HG02642 (cell line): ENCODE measurements at regions not wholly inside any gene's neighbourhood (a gene's known extent, or its start where the extent isn't known, plus 50 kb on each side); places are given as distances from the start of the nearest gene placed in this dataset.

Experiments used
- ATAC-seq: cut with Tn5 transposase; IDR thresholded peaks from one replicate; pipeline ENCODE4 v1.9.1; 2021; ENCODE audit warnings: mild to moderate bottlenecking; ENCODE audit not compliant: unreplicated experiment, poor library complexity

- no peak for ATAC-seq
Observed at GRCh38 chr1:221328371-221328770, 413.5 kb downstream of the DUSP10 start.

DNA sequence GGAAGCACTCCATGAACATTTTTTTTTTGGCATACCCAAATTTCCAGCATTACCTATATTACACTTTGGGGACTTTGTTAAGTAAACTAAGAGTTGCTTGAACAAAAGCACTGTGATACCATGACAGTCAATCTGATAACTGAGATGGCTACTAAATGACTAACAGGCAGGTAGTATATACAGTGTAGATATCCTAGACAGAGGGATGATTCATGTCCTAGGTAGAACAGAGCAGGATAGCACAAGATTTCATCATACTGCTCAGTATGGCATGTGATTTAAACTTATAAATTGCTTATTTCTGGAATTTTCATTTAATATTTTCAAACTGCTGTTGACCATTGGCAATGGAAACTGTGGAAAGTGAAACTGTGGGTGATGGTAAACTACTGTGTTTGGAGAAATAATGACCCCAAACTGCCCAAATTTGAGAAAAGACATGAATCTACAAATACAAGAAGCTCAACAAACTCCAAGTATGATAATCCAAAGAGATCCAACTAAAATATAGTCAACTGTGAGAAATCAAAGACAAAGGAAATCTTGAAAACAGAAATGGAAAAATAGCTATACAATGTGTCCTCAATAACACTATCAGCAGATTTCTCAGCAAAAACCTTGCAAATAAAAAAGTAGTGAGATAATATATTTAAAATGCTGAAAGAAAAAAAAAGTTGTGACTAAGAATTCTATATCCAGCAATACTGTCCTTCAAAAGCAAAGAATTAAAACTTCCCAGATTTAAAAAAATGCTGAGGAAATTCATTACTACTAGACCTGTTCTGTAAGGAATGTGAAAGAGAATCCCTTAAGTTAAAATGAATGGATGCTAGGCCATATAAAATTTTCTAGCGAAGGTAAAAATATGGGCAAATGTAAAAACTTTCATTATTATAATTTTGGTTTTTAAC lies 410.4 kb downstream of the DUSP10 start:
- ATAC-seq = no peak

GRCh38 chr1:221334062-221334461 lies 407.8 kb downstream of the DUSP10 start:
- ATAC-seq = no peak

- ATAC-seq = no peak
Observed at GRCh38 chr1:221335161-221336101, 406.5 kb downstream of the DUSP10 start.

DNA sequence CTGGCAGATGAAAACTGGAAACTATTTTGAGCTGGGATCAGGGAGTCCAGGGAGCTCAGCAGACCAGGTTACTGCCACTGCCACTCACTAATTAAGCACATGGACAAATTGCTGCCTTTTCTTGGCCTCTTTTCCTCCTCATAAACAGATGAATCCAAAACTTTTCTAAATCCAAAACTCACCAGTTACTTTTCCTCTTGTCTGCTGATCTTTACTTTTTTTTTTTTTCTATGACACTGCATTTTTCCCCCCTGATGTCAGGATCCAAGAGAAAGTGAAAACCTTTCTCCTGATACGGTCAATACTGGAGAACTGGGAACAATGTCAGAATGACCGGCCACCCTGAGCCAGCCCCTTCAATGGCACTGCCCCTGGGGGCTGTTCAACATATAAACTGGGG lies 405.8 kb downstream of the DUSP10 start:
- no peak for ATAC-seq

GRCh38 chr1:221337106-221337505 lies 404.8 kb downstream of the DUSP10 start:
- ATAC-seq = no peak

DNA sequence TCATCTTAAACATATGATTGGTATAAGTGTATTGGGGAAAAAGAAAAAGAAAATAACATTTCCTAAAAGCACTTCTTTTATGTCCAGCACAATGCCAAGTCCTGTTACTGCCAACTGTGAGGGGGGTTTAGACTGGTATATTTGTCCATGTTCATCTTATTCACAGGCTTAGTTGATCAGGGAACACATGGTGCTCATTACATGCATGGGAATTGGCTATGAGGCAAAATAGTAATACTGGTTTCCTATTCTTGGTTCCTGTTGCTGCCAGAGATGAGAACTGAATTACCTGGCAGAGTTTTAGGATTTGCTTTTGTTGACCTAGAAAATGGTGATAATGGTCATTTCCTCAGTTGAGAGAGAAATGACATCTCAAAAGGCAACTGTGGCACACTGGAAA lies 398.8 kb downstream of the DUSP10 start:
- ATAC-seq = no peak

- ATAC-seq = no peak
Observed at GRCh38 chr1:221343607-221344006, 398.3 kb downstream of the DUSP10 start.

- no peak for ATAC-seq
Observed at GRCh38 chr1:221344693-221345092, 397.2 kb downstream of the DUSP10 start.

- no peak for ATAC-seq
Observed at GRCh38 chr1:221347706-221348105, 394.2 kb downstream of the DUSP10 start.

DNA sequence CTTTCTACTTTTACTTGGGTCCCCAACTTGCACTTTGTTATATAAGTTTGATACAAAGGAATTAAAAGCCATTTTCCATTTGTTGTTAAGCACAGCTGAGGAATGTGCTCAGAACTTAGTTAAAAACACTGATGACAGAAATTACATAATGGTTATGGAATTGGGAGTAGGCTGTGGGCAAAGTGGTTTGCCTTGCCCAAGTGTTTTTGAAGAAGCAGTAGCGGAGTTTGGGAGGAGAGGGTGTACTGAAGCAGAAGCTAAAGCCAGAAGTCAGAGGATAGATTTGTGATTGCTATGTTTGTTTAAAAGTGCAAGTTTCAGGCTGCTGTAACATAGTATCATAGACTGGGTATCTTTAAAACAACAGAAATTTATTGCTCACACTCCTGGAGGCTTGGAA lies 391.8 kb downstream of the DUSP10 start:
- ATAC-seq = no peak

GRCh38 chr1:221356693-221357092 lies 385.2 kb downstream of the DUSP10 start:
- no peak for ATAC-seq

- no peak for ATAC-seq
Observed at GRCh38 chr1:221363039-221363438, 378.9 kb downstream of the DUSP10 start.

DNA sequence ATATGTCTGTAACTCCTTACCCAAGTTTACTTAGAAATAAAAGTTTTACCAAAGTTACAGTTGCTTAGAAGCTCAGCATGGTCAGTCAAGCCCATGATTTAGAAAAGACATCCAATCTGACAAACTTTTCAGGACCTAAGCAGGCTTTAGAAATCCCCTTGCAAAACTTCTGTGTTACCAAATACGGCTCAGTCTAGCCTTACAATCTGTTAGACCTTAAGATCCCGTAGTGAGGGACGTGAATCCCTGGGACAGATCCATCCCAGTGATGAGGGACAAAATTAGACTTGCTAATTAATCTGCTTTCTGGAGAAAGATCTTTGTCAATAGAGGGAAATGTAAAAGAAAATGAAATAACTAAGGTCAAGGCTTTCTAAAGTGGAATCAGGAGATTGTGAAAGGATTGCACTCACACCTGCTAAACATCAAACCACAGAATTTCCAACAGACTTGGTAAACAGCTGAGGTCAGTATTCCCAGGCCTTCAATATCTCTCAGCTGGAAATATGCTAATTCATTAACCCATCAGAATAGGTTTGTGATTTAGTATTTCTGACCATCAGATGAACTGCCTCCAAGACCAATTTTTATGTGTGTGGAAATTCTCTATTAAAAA lies 375.3 kb downstream of the DUSP10 start:
- ATAC-seq = no peak

DNA sequence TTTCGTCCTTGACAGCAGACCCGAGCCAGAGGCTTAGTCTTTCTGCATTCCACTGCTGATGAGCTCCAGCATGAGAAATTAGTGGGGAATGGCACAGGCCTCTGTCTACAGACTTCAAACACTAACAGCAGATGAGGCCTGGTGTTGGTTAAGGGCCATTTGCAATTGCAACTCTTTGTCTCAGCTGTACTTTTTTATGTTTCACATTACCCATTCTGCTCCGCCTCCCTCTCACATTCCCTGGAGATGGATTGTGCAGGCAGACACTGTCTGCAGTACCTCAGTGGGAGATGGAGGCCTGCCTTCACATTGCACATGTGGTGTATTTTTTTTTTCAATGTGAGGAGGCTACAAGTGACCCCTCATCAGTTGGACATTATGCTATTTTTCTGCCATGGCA lies 370.2 kb downstream of the DUSP10 start:
- ATAC-seq = no peak

- no peak for ATAC-seq
Observed at GRCh38 chr1:221373795-221374194, 368.1 kb downstream of the DUSP10 start.

- no peak for ATAC-seq
Observed at GRCh38 chr1:221376286-221376685, 365.6 kb downstream of the DUSP10 start.

GRCh38 chr1:221381910-221382623 lies 359.8 kb downstream of the DUSP10 start:
- ATAC-seq = no peak

- ATAC-seq = no peak
Observed at GRCh38 chr1:221392453-221392852, 349.4 kb downstream of the DUSP10 start.

- no peak for ATAC-seq
Observed at GRCh38 chr1:221394011-221394544, 347.8 kb downstream of the DUSP10 start.
